ENCODE measurements at regions not wholly inside any gene's neighbourhood (a gene's known extent, or its start where the extent isn't known, plus 50 kb on each side); places are given as distances from the start of the nearest gene placed in this dataset.
"Not testable (repeated sequence)": the region's sequence is repeated elsewhere in the genome, so short reads cannot be mapped to it uniquely, and the experiment has no call there.

DNA sequence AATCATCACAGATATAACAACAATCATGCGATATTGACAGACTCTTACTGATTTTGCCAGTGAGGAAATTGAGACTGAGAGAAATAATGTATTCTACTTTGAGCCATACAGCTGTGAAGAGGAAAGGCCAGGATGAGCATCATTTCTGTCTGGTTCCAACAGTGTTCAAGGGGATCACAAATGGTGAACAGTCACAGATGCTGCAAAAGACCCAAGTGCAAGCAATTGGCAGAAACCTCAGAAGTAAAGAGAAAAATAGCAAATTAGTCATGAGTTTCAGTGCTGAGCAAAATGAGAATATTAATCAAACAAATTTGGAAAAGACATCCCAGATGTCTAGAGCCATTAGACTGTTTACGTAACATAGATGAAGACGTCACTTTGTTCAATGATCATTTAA, 114.1 kb downstream of the RAB38 start:
- Histone ChIP-seq H3K9me3 (no peaks in the 10 kb centered on the region), H3K27ac (no peak overlapping the region), H3K36me3 (no peaks in the 10 kb centered on the region), H3K4me1 (no peaks in the 10 kb centered on the region), H3K4me3 (no peak overlapping the region), H3K27me3 (no peaks in the 10 kb centered on the region)
- DNase-seq: no peak
- 92 to 97% (median 97%) methylated on average over 3 of the region's 3 CpGs for WGBS, 4 donors
- TF ChIP-seq POLR2A (IDR thresholded peaks at IDR 0.05): no peak
- TF ChIP-seq, protein P1, sequence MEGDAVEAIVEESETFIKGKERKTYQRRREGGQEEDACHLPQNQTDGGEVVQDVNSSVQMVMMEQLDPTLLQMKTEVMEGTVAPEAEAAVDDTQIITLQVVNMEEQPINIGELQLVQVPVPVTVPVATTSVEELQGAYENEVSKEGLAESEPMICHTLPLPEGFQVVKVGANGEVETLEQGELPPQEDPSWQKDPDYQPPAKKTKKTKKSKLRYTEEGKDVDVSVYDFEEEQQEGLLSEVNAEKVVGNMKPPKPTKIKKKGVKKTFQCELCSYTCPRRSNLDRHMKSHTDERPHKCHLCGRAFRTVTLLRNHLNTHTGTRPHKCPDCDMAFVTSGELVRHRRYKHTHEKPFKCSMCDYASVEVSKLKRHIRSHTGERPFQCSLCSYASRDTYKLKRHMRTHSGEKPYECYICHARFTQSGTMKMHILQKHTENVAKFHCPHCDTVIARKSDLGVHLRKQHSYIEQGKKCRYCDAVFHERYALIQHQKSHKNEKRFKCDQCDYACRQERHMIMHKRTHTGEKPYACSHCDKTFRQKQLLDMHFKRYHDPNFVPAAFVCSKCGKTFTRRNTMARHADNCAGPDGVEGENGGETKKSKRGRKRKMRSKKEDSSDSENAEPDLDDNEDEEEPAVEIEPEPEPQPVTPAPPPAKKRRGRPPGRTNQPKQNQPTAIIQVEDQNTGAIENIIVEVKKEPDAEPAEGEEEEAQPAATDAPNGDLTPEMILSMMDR (IDR thresholded peaks at IDR 0.05): no peak
- intact Hi-C loops (cut with DNase I): no loop called here
- ATAC-seq: no peak

- H3K4me3 ChIP-seq: no peak overlapping the region
- no peak for ATAC-seq
Measured at GRCh38 chr11:88059326-88059725, 115.9 kb downstream of the RAB38 start.

GRCh38 chr11:88051396-88051795, 123.8 kb downstream of the RAB38 start:
- Histone ChIP-seq H3K4me1 (no peaks in the 10 kb centered on the region), H3K9me3 (no peaks in the 10 kb centered on the region), H3K4me3 (no peak overlapping the region), H3K27me3 (no peaks in the 10 kb centered on the region), H3K27ac (no peak overlapping the region), H3K36me3 (no peaks in the 10 kb centered on the region)
- no peak for DNase-seq
- no peak for ATAC-seq
- WGBS, 4 donors: 71 to 80% (median 74%) methylated on average over 2 of the region's 2 CpGs
- TF ChIP-seq, protein P1 (IDR thresholded peaks at IDR 0.05): no peak
- TF ChIP-seq POLR2A (IDR thresholded peaks at IDR 0.05): no peak
- intact Hi-C loops (cut with DNase I): no loop called here

More at GRCh38 chr11:88059326-88059725, 115.9 kb downstream of the RAB38 start:
- no peaks in the 10 kb centered on the region for H3K27me3 ChIP-seq
- intact Hi-C loops (cut with DNase I): no loop called here
- no peak for DNase-seq
- no peaks in the 10 kb centered on the region for H3K9me3 ChIP-seq
- H3K27ac ChIP-seq: no peak overlapping the region
- TF ChIP-seq POLR2A (IDR thresholded peaks at IDR 0.05): no peak
- TF ChIP-seq, protein P1 (IDR thresholded peaks at IDR 0.05): no peak
- H3K36me3 ChIP-seq: no peaks in the 10 kb centered on the region
- H3K4me1 ChIP-seq: no peaks in the 10 kb centered on the region

DNA sequence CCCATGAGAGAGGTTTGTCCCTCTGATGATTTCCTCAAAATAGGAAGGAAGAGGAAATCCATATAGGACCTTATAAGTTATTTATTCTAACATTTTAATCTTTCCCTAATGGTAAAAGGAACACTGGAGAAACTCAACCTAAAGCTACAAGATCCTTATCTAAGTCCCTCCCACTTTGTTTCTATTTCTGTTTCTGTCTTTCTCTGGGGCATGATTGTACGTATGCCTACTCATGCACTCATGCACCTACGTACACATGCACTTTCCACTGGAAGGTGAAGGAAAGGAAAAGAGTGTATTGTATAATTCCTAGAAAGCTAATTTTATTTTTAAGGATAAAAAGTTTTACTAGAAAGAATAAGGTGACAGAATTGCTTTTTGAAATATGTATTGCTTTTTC, 125.0 kb downstream of the RAB38 start:
- 69 to 78% (median 75%) methylated on average over 2 of the region's 2 CpGs for WGBS, 4 donors
- Histone ChIP-seq H3K9me3 (no peaks in the 10 kb centered on the region), H3K27ac (no peak overlapping the region), H3K4me3 (no peak overlapping the region), H3K4me1 (no peaks in the 10 kb centered on the region), H3K27me3 (no peaks in the 10 kb centered on the region), H3K36me3 (no peaks in the 10 kb centered on the region)
- intact Hi-C loops (cut with DNase I): no loop called here
- TF ChIP-seq, protein P1 (IDR thresholded peaks at IDR 0.05): no peak
- no peak for TF ChIP-seq POLR2A (IDR thresholded peaks at IDR 0.05)
- no peak for ATAC-seq
- DNase-seq: no peak

- H3K9me3 ChIP-seq; intact Hi-C loops (cut with DNase I); ATAC-seq; DNase-seq; H3K4me3 ChIP-seq; H3K4me1 ChIP-seq; H3K27ac ChIP-seq; H3K36me3 ChIP-seq: not testable (repeated sequence)
- peaks cover 0 to 19% (median 0%) of the 10 kb centered on the region in 9 donors for H3K27me3 ChIP-seq
- WGBS, 4 donors: 82 to 88% (median 84%) methylated on average over 9 to 11 of the region's 11 CpGs
Measured at GRCh38 chr11:88045288-88045687, 130.0 kb downstream of the RAB38 start.

GRCh38 chr11:88044658-88045057, 130.6 kb downstream of the RAB38 start:
- H3K9me3 ChIP-seq; H3K36me3 ChIP-seq; H3K4me1 ChIP-seq; intact Hi-C loops (cut with DNase I); DNase-seq; H3K4me3 ChIP-seq; H3K27ac ChIP-seq; ATAC-seq: not testable (repeated sequence)
- peaks cover 0 to 19% (median 0%) of the 10 kb centered on the region in 9 donors for H3K27me3 ChIP-seq
- 70 to 82% (median 77%) methylated on average over 5 of the region's 5 CpGs for WGBS, 4 donors

Data from heart left ventricle (tissue), 16 donors.